Neural crest cell (in vitro differentiated cells): ENCODE measurements at regions not wholly inside any gene's neighbourhood (a gene's known extent, or its start where the extent isn't known, plus 50 kb on each side); places are given as distances from the start of the nearest gene placed in this dataset.

Experiments
- DNase-seq: peaks from one replicate; pipeline ENCODE4 v3.0.0; 2021; ENCODE audit warnings: low read depth, mixed read lengths, low spot score
- H3K27ac Mint-ChIP-seq: one replicate; pipeline ENCODE4 v1.8.0; 2021; ENCODE audit warnings: mild to moderate bottlenecking, mixed read lengths; ENCODE audit not compliant: unreplicated experiment
- H3K27me3 Mint-ChIP-seq: 2 replicates; pipeline ENCODE4 v1.8.0; 2021; ENCODE audit warnings: low read depth, mild to moderate bottlenecking, mixed read lengths
- H3K36me3 Mint-ChIP-seq: 2 replicates; pipeline ENCODE4 v1.8.0; 2021; ENCODE audit warnings: low read depth, mild to moderate bottlenecking, mixed read lengths
- H3K4me1 Mint-ChIP-seq: 2 replicates; pipeline ENCODE4 v1.8.0; 2021; ENCODE audit warnings: mixed read lengths
- H3K4me3 Mint-ChIP-seq: one replicate; pipeline ENCODE4 v1.8.0; 2021; ENCODE audit warnings: mild to moderate bottlenecking, mixed read lengths
- H3K9me3 Mint-ChIP-seq: 2 replicates; pipeline ENCODE4 v1.8.0; 2021; ENCODE audit warnings: mixed read lengths
- TF ChIP-seq, protein P1 (sequence below): fragments of 200-600 bp; sonication (generic); conservative IDR thresholded peaks from 2 replicates; pipeline ENCODE4 v1.5.0; 2021; ENCODE audit warnings: antibody characterized with exemption, mild to moderate bottlenecking

DNA sequence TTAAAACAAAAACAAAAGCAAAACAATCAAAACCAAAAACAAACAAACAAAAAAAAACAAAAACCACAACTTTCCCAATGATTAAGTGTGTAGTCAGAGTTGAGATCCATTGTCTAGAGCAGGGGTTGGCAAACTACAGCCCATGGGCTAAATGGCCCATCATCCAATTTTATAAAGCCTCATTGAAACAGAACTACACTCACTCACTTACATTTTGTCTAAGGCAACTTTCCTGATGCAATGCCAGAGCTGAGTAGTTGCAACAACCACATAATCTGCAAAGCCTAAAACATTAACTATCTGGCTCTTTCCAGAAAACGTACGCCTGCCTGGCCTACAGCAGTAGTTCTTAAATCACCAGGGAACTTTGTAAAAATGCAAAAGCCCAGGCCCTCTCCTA is 124.1 kb downstream of the SOX9 start:
- TF ChIP-seq, protein P1, sequence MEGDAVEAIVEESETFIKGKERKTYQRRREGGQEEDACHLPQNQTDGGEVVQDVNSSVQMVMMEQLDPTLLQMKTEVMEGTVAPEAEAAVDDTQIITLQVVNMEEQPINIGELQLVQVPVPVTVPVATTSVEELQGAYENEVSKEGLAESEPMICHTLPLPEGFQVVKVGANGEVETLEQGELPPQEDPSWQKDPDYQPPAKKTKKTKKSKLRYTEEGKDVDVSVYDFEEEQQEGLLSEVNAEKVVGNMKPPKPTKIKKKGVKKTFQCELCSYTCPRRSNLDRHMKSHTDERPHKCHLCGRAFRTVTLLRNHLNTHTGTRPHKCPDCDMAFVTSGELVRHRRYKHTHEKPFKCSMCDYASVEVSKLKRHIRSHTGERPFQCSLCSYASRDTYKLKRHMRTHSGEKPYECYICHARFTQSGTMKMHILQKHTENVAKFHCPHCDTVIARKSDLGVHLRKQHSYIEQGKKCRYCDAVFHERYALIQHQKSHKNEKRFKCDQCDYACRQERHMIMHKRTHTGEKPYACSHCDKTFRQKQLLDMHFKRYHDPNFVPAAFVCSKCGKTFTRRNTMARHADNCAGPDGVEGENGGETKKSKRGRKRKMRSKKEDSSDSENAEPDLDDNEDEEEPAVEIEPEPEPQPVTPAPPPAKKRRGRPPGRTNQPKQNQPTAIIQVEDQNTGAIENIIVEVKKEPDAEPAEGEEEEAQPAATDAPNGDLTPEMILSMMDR = no peak
- Mint-ChIP-seq H3K9me3 (peaks cover 13% of the 10 kb centered on the region), H3K27ac (no peak overlapping the region), H3K4me1 (no peaks in the 10 kb centered on the region), H3K4me3 (no peak overlapping the region), H3K36me3 (peaks cover 6% of the 10 kb centered on the region), H3K27me3 (no peaks in the 10 kb centered on the region)
- DNase-seq = no peak

DNA sequence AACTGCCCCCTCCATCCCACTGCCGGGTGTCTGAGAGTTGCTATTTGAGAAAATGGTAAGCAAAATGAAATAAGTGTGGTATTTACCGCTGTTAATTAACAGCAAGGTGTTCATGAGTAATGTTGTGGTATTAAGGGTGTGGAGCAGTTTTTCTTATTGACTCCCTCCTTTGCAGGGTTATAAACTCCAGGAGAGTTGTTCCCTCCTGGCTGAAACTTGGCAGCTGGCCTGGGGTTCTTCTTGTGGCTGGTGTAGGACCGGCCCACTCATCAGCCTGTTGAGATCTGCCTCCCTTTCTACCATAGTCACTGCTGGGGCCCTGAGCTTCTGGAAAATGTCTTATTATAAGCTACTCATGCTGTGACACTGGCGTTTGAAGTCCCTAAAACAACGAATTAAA is 128.6 kb downstream of the SOX9 start:
- Mint-ChIP-seq H3K36me3 (peaks cover 3% of the 10 kb centered on the region), H3K27me3 (no peaks in the 10 kb centered on the region), H3K4me1 (no peaks in the 10 kb centered on the region), H3K4me3 (no peak overlapping the region), H3K27ac (no peak overlapping the region), H3K9me3 (peaks cover 8% of the 10 kb centered on the region)
- TF ChIP-seq, protein P1 = no peak
- DNase-seq = no peak

- TF ChIP-seq, protein P1 = no peak
Observed at GRCh38 chr17:72250206-72250605, 129.4 kb downstream of the SOX9 start.

DNA sequence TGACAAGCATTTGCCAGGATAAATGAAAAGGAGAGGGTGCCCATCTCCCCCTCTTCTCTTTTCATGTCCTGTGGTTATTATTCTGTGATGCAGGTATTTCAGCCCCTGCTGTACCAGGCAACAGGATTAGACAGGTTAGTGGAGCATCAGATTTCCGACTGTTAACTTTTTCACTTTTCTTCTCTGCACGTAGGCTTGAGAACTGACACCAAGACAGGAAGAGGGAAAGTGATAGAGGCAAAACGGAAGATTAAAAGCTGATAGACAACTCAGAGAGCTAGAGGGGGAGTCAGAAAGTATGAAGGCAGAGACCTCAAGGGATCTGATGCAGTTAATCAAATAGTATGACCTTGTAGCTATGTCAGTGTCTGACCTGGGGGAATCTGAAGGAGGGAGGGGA is 132.8 kb downstream of the SOX9 start:
- Mint-ChIP-seq H3K4me3 (no peak overlapping the region), H3K27ac (no peak overlapping the region), H3K4me1 (no peaks in the 10 kb centered on the region), H3K27me3 (no peaks in the 10 kb centered on the region), H3K9me3 (peaks cover 7% of the 10 kb centered on the region), H3K36me3 (peaks cover 2% of the 10 kb centered on the region)
- TF ChIP-seq, protein P1 = no peak
- DNase-seq = no peak

More at GRCh38 chr17:72250206-72250605, 129.4 kb downstream of the SOX9 start:
- Mint-ChIP-seq H3K9me3 (peaks cover 7% of the 10 kb centered on the region), H3K4me1 (no peaks in the 10 kb centered on the region), H3K27me3 (no peaks in the 10 kb centered on the region), H3K36me3 (peaks cover 2% of the 10 kb centered on the region), H3K4me3 (no peak overlapping the region), H3K27ac (no peak overlapping the region)
- DNase-seq = no peak

GRCh38 chr17:72254808-72255449 is 134.1 kb downstream of the SOX9 start:
- peaks cover 7% of the 10 kb centered on the region for H3K9me3 Mint-ChIP-seq
- no peaks in the 10 kb centered on the region for H3K27me3 Mint-ChIP-seq
- TF ChIP-seq, protein P1 = no peak
- no peak overlapping the region for H3K27ac Mint-ChIP-seq
- no peak for DNase-seq
- H3K4me1 Mint-ChIP-seq = peaks cover 5% of the 10 kb centered on the region
- no peak overlapping the region for H3K4me3 Mint-ChIP-seq
- H3K36me3 Mint-ChIP-seq = peaks cover 2% of the 10 kb centered on the region
